ENCODE measurements at regions not wholly inside any gene's neighbourhood (a gene's known extent, or its start where the extent isn't known, plus 50 kb on each side); places are given as distances from the start of the nearest gene placed in this dataset.
"Not testable (repeated sequence)": the region's sequence is repeated elsewhere in the genome, so short reads cannot be mapped to it uniquely, and the experiment has no call there.

- DNase-seq, result no peak
These were observed 94.5 kb upstream of the F13A1 start for GRCh38 chr6:6414931-6415330.

DNA sequence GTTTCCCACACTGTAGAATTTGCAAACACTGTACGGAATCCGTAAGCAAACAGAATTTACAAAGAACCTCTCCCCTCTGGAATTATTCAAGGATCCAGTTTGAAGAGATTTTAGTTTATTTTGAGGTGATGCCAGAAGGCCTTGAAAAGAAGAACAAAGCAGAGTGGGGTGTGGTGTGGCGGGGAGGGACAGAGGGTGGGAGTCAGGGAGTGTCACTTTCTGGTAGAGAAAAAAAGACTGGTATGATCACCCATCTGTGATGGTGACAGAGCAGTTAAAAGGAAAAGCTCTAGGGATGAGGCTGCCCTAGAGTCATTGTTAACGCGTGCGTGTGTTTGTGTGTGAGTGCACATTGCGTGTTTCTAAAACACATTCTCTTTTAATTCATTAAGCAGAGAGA lies 97.0 kb upstream of the F13A1 start:
- no peak for DNase-seq

DNA sequence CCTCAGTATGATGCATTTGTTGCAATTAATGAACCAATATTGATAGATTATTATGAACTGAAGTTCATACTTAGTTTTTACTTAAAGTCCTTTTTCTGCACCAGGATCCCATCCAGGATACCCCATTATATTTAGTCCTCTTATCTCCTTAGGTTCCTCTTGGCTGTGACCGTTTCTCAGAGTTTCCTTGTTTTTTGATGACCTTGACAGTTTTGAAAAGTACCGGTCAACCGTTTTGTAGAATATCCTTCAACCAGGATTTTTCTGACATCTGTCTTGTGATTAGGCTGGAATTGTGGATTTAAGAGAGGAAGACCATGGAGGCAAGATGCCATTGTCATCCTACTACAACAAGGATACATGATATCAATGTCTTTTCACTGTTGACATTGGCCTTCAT lies 98.0 kb upstream of the F13A1 start:
- DNase-seq, result no peak

GRCh38 chr6:6420107-6420506 lies 99.6 kb upstream of the F13A1 start:
- peak in 1 of 2 experiments; percentile 53 for DNase-seq

DNA sequence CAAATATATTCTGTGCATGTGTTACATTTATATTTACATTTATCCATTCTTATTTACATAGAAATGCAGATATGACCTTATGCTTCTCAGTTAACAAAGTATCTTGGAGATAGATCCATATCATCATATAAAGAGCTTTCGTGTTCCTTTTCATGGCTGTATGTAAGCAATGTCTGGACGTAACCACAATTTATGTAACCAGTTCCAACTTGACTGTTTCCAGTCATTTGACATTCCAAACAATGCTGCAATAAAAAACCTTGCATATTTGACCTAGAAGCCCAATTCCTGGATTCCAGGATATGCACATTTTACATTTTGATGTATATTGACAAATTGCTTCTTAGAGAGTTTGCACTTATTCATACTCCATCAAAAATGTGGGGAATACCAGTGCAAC lies 113.7 kb upstream of the F13A1 start:
- no peak for DNase-seq

DNA sequence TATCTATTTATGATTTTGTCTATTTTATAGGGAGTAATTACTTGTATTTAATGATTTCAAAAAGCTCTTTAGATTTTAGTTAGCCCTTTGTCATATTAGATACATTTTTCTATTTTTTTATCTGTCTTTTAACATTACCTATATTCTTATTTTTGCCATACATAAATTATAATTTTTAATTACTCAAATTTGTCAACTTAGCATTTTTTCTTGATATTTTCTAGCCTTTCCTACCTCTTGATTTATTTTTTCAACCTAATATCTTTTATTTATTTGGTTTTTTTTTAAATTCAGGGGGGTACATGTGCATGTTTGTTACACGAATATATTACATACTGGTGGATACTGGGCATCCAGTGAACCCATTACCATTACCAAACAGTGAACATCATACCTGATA lies 114.3 kb upstream of the F13A1 start:
- no peak for DNase-seq

- no peak for DNase-seq
These were observed 115.9 kb upstream of the F13A1 start for GRCh38 chr6:6436366-6436765.

GRCh38 chr6:6436946-6437345 lies 116.5 kb upstream of the F13A1 start:
- DNase-seq, result no peak

DNA sequence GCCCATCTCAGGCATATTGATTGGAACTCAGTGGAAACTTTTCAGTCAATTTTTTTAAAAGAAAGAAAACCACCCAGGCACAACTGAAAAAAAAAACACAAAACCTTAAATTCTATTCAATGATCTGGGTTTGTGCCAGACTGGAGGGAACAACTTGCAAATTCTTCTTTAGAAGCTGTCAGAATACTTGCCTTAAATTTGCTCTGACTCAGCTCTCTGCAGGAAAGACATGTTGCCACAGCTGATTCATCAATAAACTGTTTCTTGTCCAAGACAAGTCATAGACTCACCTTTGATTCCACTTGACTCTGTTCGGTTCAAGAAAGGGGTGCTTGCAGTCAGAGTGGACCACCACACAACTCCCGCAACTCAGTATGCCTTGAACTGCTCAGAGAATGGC lies 117.8 kb upstream of the F13A1 start:
- DNase-seq, result no peak

GRCh38 chr6:6439778-6440177 lies 119.3 kb upstream of the F13A1 start:
- no peak for DNase-seq

DNA sequence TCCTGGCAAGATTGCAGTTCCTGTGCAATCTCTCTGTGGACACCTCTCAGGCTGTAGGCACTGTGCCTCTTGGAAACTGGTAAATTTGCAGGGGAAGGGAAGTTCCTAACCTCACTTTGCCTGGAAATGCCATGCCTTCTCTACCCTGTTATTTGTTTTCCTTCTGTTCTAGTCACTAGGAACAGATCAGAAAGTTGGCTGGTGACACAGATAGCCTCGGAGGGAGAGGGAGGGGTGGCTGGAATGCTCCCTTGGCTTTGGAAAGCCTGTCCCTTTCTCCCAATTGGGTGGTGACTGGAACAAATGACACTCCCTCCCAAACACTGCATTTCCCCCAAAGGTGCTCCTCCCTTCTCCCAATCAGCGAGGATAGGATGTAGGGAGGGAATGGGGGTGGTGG lies 131.5 kb upstream of the F13A1 start:
- no peak for DNase-seq

DNA sequence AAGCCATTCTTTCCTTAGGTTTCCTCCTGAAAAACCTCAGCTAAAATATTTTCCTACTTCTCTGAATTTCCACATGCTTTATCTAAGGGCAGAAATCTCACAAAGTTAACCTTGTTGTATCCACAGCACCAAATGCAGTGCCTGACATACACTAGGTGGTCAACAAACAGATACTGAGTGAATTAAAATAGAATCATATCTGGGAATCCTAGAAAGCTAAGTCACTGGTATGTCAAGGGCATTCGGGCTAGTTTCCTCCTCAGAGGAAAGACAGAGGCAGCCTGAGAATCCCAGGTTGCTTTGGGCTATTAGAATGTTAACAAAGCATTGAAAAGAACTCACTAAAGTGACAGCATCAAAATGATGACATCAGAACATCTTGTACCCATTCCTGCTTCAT lies 132.7 kb upstream of the F13A1 start:
- DNase-seq, result no peak

DNA sequence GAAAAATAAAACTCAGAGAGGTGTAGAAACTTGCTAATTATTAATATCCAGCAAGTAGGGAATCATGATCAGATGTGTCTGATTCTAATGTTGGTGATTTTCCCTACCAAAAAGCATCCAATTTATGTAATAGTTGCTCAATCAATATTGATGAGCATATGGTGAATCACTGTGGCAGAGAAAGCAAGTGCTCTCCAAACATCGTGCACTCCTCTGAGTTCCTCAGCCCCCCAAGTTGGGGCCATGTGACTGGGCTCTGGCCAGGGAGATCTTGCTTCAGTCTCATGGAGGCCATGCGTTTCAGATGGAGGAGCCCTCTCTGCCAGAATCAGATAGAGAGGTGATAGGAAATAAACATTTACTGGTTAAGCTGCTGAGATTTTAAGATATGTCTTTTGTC lies 133.2 kb upstream of the LY86 start:
- DNase-seq, result no peak

DNA sequence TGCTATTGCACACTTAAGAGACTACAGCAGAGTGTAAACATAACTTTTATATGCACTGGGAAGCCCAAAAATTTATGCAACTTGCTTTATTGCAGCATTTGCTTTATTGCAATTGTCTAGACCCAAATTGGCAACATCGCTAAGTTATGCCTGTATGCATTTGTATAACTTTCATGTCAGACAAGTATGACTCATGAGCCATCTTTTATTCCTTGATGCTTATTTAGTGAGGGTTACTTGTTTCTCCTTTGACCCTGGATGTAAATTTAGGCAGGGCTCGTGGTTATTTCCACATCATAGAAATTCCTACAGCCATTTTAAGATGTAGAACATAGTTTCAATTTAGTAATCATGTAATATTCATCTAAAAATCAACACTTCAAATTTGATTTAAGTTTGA lies 130.3 kb upstream of the LY86 start:
- DNase-seq, result no peak

DNA sequence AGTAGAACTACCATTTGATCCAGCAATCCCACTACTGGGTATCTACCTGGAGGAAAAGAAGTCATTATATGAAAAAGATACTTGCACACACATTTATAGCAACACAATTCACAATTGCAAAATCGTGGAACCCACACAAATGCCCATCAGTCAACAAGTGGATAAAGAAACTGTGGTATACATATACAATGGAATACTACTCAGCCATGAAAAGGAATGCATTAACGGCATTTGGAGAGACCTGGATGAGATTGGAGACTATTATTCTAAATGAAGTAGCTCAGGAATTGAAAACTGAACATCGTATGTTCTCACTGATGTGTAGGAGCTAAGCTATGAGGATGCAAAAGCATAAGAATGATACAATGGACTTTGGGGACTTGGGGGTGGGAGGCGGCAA lies 128.6 kb upstream of the LY86 start:
- DNase-seq, result not testable (repeated sequence)

DNA sequence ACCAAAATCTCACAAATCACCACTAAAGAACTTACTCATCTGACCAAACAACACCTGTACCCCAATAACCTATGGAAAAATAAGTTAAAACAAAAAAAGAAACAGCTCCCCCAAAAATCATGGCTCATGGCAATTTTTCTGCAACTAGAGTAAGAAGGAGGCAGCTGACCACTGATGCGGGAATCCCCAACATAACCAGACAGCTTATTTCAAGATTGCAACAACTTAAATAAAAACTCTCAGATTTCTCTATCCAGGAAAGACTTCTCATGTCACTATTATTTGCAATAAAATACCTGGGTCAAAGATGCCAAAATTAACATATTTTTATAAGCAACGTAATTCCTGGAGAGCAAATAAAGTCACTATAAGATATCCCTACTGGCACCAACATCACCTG lies 128.1 kb upstream of the LY86 start:
- DNase-seq, result no peak

GRCh38 chr6:6461138-6461537 lies 127.4 kb upstream of the LY86 start:
- DNase-seq, result no peak

- peak in 1 of 2 experiments; percentile 36 for DNase-seq
These were observed 121.4 kb upstream of the LY86 start for GRCh38 chr6:6466967-6467761.

DNA sequence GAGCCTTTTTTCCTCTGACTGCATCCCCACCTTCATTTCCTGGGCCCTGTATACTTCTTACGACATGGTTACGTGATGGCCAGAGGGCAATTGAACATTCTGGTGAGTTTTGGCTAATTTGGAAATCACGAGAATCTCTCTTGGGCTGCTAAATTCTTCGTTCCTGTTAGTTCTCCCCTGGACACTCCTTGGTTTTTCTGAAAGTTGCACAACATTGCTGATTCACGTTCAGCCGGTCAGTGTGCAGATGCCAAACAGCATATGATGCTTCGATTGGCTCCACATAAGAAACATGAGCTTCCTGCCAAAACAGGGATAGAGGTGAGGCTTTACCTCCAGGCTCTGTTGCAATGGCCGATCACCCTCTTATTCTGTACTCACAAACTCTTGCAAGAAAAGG lies 119.4 kb upstream of the LY86 start:
- no peak for DNase-seq

DNA sequence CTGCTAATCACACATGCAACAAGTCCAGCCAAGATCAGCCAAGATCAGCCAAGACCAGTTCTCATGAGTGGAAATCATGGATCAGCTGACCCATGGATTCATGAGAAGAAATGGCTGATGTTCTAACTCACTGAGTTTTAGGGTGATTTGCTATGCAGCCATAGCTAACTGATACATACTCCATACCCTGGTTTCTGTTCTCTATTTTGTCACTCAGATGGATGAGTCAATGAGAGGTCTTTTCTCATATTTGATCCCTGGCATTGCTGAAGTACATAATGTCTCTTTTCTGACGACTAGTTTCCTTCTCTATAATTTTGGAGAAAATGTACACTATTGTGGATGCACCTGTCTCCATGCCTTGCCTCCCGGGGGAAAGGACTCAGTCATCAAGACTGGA lies 118.4 kb upstream of the LY86 start:
- no peak for DNase-seq

DNA sequence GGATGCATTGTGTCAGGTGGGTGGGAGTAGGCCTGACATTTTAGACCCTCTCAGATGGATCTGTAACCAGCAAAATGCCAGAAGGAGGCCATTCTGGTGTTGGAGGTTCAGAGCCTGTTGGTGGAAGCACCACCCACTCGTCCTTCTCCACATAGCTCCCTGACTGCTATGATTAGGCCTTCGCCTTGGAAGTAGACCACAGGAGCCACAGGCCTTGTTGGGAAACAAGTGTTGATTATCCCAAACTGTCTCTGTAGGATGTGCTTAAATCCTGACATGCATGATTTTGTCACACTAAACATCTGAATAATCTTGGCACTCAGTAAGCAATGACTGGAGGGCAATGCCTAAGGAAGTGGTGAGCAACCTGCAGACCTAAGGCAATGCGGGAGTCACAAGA lies 117.2 kb upstream of the LY86 start:
- DNase-seq, result no peak

- DNase-seq, result no peak
These were observed 114.2 kb upstream of the LY86 start for GRCh38 chr6:6474170-6474920.

DNA sequence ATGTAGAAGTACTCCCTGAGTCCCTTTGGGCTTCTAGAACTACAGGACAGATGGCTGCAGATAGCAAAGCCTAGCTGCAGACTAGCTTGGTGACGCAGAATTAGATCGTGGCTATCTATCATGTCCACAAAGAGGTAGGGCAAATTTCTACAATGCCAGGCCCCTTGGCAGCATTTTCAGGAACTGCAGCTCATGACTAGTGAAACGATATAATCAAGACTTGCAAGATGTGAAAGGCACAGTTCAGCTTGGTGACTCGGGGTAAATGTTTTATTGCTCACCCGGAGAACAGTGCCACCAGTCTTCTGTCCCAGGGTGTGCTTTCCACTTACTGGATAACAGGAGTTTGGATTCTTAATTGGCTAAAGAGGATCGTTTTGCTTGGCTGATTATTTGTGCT lies 108.7 kb upstream of the LY86 start:
- DNase-seq, result no peak

DNA sequence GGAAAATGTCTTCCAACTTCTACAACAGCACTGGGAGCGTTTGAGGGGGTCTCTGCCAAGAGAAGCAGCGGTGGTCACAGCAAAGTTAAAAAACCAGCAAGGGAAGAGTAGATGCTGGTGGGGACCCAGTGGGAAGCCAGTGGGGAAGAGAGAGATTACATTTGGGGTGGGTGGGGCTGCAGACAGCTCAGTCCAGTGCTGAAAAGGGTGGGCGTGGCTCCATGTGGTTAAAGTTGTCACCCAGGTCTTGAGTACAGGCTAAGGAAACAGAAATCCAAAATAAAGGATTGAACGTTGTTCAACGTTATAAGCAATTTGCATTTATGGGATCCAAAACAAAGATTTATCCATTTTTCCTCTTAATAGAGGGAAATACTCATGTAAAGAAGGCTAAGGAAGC lies 106.3 kb upstream of the LY86 start:
- no peak for DNase-seq

DNA sequence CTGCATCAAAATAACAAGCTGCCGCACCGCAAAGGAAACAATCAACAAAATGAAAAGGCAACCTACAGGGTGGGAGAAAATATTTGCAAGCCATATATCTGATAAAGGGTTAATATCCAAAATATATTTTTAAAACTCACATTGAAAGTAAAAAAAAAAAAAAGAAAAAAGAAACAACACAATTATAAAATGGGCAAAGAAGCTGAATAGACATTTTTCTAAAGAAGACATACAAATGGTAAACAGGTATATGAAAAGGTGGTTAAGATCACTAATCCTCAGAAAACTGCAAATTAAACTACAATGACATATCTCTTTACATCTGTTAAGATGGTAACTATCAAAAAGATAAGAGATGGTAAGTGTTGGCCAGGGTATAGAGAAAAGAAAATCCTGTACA lies 105.4 kb upstream of the LY86 start:
- no peak for DNase-seq
